Gastrocnemius medialis (tissue), 4 donors: ENCODE measurements at regions not wholly inside any gene's neighbourhood (a gene's known extent, or its start where the extent isn't known, plus 50 kb on each side); places are given as distances from the start of the nearest gene placed in this dataset.

Experiments used
- CTCF ChIP-seq, 5 experiments: fragments of 450-650 bp in 3 of 5; fragments of 200-600 bp in 2 of 5; sonication (generic) in 2 of 5; IDR thresholded peaks in 4 of 5; conservative IDR thresholded peaks in 1 of 5; 1 replicate in 4 of 5; 2 replicates in 1 of 5; pipeline ENCODE4 v1.5.1; 2016 to 2019; ENCODE audit warnings: antibody characterized with exemption in 5 of 5, mild to moderate bottlenecking in 3 of 5, moderate library complexity in 3 of 5
- POLR2A ChIP-seq, 2 donors: fragments of 450-650 bp; IDR thresholded peaks; one replicate each; pipeline ENCODE4 v1.6.1; 2017; ENCODE audit warnings: antibody characterized with exemption in 2 of 2, mild to moderate bottlenecking in 2 of 2, moderate library complexity in 2 of 2

GRCh38 chr3:157888040-157888439, 218.2 kb downstream of the SHOX2 start:
- TF ChIP-seq POLR2A (IDR thresholded peaks at IDR 0.05) (no peak), CTCF (IDR thresholded peaks at IDR 0.05 in 4 of 5, conservative IDR thresholded peaks at IDR 0.05 in 1 of 5) (no peak)
